GM18508 (cell line): ENCODE measurements at regions not wholly inside any gene's neighbourhood (a gene's known extent, or its start where the extent isn't known, plus 50 kb on each side); places are given as distances from the start of the nearest gene placed in this dataset.

Experiments used
- ATAC-seq: cut with Tn5 transposase; IDR thresholded peaks from one replicate; pipeline ENCODE4 v1.9.1; 2021; ENCODE audit warnings: moderate number of reproducible peaks; ENCODE audit not compliant: insufficient read depth, unreplicated experiment

GRCh38 chr4:138542191-138542776 lies 300.1 kb upstream of the SLC7A11 start:
- no peak for ATAC-seq

DNA sequence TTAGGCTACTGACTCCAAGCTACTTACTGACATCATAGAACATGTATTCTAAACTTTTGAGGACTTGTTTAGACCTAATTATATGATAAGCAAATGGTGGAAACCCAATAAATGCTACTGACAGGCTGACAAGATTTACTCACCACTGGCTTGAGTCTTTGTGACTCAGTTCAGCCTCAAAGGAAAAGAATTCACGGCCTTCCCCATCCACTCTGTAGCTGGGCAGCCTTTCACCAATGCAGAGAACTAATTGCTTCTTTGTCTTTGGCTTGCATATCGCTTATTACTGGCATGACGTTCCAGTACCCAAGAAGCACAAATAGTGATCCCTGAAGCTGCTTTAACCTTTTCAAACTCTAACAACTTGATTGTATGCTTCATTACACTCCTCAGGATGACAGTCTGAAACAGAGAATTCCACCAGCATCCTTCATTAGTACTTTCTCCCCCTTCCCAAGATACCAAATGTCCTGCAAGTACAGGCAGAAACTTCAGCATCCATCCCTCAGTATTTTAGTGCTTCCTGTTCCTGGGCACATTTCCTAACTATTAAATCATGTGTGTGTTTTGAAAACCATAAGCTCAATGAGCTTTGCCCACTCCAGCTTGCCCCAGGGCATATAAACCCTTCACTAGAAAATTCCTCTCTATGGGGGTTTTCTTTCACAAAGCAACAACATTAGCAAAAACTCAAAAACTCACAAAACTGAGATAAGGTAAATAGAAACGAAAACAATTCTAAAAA lies 298.1 kb upstream of the SLC7A11 start:
- no peak for ATAC-seq

GRCh38 chr4:138538743-138539142 lies 296.6 kb upstream of the SLC7A11 start:
- no peak for ATAC-seq

GRCh38 chr4:138537731-138538490 lies 295.8 kb upstream of the SLC7A11 start:
- ATAC-seq: no peak

DNA sequence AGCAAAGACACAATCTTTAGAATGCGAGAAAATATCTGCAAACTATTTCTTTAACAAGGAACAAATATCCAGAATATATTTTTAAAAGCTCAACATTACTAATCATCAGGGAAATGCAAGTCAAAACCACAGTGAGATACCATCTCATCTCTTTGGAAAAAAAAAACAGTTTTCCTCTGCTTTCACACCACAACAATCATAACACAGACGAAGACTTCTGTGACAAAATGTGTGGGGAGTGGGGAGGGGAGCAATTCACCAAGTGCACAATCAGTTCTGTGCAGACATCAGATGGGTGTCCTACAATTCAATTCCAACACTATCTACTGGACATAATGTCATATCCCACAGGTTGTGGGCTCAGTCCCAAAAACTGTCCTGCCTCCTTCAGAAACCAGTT lies 293.2 kb upstream of the SLC7A11 start:
- no peak for ATAC-seq

GRCh38 chr4:138522366-138522765 lies 280.2 kb upstream of the SLC7A11 start:
- ATAC-seq: peak; percentile 76

DNA sequence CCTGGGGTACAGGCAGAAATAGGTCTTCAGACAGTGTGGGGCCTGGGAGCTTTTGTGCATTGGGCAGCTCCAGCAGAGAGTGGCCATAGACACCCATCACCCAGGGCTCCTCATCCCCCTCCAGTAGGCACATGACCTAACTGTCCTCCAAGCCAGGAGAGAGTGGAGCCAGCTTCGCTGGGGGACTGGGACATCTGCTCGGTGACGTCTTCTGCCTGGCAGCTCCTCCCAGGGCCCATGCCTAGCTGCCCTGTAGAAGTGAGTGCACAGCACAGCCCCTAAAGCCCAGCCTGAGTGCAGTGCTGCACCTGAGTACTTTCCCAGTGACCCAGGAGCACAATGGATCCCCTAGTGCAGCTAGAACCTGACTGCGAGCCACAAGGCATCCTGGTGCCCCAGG lies 279.7 kb upstream of the SLC7A11 start:
- ATAC-seq: no peak

- no peak for ATAC-seq
Measured at GRCh38 chr4:138519436-138519835, 277.3 kb upstream of the SLC7A11 start.

DNA sequence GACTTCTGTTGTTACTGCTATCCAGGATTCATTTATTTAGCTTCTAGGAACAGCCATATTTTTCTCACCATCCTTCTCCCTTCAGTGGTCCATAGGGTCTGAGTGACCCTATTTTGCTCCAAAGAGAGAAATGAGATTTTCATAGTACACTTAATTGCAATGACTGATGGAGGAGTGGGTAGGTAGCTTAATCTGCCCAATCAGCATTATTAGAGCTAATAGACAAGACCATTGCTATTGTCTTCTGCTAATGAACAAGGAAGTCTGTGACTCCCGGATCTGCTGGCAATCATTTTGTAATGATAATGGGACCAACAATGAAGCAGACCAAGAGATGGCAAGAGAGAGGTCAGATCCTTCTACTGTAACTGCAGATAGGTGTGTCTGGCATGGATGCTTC lies 271.4 kb upstream of the SLC7A11 start:
- ATAC-seq: no peak

DNA sequence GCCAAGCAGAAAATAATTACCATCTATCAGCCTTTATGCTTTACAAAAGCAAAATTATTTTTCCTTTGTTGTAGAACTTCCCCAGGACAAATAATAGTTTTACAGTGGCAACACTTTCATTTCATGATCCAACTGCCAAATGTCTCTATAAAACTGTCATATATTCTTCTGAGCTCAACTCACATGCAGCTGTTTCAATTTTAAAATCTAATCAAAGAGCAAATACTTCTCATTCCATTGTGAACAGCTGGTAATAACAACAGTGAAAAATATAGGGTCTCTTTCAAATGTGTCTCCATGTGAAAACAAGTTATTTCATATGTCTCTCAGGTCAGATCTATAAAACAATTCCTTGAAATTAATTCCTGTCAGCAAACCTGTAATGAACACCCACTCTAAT lies 270.6 kb upstream of the SLC7A11 start:
- ATAC-seq: no peak

GRCh38 chr4:138510053-138510452 lies 267.9 kb upstream of the SLC7A11 start:
- ATAC-seq: no peak

DNA sequence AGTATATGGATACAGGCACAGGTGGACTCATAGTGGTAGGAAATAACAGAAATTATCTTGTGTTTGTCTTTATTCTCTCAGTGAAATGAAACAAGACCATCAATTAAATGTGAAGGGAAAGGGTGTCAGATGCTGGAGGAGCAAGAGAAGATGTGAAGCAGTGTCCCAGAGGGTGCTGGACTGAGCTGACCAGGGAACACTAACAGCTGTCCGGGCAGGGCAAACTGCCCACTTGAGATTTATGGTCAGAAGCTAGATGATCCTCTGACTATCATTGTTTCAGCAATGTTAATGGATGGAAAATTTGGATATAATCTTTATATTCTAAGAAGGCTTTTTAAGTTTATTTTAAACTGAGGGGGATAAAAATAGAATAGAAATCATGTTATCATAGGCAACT lies 267.2 kb upstream of the SLC7A11 start:
- no peak for ATAC-seq

DNA sequence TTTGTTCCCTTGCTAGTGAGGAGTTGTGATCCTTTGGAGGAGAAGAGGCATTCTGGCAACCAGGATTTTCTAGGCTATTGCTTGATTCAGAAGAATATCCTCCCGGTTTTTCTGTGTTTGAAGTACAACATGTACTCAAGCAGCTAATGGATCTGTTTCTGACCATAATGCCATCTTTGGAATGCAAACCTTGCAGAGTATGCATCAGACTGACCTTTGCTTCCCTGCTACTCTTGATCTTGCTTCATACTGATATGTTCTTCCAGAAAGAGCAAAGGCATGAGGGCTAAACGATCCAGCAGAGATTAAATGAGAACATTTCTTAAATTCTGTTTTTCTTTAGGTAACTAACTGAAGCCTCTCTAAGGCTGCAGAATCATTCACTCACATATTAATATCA lies 265.4 kb upstream of the SLC7A11 start:
- no peak for ATAC-seq

- no peak for ATAC-seq
Measured at GRCh38 chr4:138501614-138502013, 259.5 kb upstream of the SLC7A11 start.

DNA sequence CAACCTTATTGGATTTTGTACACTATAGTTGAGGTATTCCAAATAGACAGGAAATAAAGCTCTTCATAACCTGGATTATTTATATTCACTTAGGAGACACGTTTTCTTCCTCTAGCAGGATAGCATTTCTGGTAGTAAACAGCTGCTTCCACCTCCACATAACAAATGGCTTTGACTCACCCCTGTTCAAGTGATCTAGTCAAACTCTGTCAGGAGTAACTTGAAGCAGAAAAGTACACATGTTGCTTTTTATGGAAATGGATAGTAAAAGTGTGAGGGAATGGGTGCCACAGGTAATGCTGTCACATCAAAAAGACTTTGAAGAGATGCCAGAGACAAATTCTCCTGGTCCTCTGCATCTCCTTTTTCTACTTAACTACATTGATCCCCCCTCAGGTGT lies 258.7 kb upstream of the SLC7A11 start:
- ATAC-seq: no peak

GRCh38 chr4:138499627-138500026 lies 257.5 kb upstream of the SLC7A11 start:
- no peak for ATAC-seq

- no peak for ATAC-seq
Measured at GRCh38 chr4:138494931-138495330, 252.8 kb upstream of the SLC7A11 start.

GRCh38 chr4:138494116-138494515 lies 252.0 kb upstream of the SLC7A11 start:
- no peak for ATAC-seq

- no peak for ATAC-seq
Measured at GRCh38 chr4:138492176-138492575, 250.0 kb upstream of the SLC7A11 start.

DNA sequence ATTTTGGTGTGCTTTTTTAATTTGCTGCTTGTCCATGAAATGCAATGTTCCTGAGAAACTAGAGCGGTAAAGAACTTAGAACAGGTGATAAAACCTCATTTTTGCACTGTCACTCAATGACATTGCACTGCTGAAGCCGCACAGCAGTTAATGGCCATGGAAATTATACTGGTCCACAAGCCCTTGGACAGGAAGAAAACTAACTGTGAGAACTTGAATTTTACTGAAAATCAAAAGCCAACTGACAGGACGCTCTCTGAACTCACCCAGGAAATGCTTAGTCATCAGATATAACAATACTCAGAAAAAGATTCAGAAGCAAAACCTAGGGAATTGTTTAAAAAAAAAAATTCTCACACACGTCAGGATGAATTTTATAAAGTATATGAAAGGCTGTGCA lies 246.4 kb upstream of the SLC7A11 start:
- no peak for ATAC-seq

DNA sequence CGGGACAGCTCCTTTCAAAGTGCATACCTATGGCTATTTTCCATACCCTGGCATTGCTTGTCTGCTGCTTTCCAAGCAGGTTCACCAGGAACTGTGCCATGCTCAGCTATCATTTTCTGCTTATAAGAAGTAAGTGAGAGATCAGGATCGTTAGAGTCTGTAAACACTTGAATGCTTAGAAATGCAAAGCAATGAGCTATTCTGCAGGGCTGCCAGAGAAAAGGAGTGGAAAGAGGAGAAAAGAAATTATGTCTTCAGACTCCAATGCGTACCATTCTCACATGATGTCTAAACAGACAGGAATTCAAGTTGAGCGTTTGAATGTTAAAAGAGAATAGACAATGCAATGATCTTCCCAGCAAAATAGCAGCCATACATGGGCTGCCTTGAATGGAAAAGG lies 245.5 kb upstream of the SLC7A11 start:
- ATAC-seq: no peak

GRCh38 chr4:138487230-138487629 lies 245.1 kb upstream of the SLC7A11 start:
- no peak for ATAC-seq
